ENCODE measurements at regions not wholly inside any gene's neighbourhood (a gene's known extent, or its start where the extent isn't known, plus 50 kb on each side); places are given as distances from the start of the nearest gene placed in this dataset.
"Not testable (repeated sequence)": the region's sequence is repeated elsewhere in the genome, so short reads cannot be mapped to it uniquely, and the experiment has no call there.

GRCh38 chr7:118418433-118418832, 193.9 kb downstream of the ANKRD7 start:
- DNase-seq (ENCODE audit: low spot score) = no peak

- DNase-seq (ENCODE audit: low spot score) = no peak
Observed at GRCh38 chr7:118420888-118421287, 196.4 kb downstream of the ANKRD7 start.

DNA sequence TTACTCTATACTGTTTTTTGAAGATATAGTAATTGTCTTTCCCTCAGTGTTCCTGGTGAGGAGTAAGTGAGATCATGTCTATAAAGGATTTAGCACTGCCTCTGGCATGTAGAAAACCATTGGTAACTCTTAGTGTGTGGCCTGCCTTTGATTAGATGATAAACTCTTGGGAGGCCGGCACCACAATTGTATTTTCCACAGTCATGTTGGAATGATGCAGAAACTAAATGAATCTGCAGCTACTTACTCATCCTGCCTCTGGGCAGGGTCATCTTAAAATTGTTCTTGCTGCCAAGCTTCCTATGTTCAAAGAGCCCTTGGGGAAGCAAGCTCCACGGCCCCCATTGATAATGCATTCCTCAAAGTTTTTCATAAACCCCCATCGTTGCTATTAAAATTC, 204.6 kb downstream of the ANKRD7 start:
- DNase-seq (ENCODE audit: low spot score) = no peak

- no peak for DNase-seq (ENCODE audit: low spot score)
Observed at GRCh38 chr7:118436663-118437062, 212.2 kb downstream of the ANKRD7 start.

DNA sequence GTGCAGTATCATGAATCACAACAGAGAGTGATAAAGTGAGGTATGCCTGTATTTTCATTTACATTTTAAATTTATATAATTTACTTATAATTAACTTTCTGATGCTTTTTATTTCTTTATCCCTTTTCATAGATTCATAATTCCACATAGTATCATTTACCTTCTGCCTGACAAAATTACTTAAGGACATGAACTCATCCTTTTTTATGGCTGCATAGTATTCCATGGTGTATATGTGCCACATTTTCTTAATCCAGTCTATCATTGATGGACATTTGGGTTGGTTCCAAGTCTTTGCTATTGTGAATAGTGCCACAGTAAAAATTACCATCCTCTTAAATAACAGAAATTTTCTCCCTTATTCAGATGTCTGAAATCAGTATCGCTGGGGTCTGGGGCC, 224.5 kb downstream of the ANKRD7 start:
- not testable (repeated sequence) for DNase-seq (ENCODE audit: low spot score)

DNA sequence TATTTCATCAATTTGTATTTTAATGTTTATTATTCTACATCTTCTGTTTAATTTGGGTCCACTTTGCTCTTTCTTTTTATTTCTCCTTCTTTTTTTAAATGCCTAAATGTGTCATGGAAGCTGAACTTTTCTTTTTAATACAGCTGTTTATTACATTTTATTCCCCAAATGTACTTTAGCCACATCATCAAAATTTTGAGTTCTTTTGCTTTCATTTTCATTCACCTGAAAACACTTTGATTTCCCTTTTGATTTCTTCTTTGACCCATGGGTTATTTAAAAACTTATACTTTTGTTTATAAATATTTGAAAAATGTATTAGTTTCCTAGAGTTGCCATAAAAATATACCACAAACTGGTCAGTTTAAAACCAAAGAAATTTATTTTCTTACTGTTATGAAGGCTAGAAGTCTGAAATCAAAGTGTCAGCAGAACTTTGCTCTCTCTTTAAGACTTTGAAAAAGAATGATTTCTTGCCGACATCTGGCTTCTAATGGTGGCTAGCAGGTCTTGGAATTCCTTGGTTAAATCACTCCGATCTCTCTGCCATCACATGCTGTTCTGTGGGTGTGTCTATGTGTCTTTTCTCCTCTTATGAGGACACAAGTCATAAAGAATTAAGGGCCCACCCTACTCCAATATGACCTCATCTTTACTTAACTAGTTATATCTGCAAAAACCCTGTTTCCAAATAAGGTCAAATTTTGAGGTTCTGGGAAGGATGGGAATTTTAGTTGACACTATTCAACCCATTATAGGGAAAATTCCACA, 225.5 kb downstream of the ANKRD7 start:
- no peak for DNase-seq (ENCODE audit: low spot score)

DNA sequence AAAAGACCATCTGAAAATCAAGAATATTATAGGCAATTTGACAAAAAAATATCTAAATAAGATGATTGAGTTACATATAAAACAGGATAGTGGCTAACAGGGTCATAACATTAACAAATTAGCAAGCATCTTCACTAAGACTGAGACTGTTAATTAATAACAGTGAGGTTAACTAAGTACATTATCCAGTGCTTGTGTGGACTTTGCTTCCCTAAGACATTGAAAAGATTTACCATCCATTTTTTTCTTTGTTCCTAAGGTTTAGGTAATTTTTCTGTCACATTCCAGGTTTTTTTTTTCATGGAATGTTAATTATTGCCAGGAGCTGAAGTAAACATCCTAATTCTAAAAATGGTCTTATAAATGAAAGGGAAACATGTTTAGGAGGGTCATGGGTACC, 227.6 kb downstream of the ANKRD7 start:
- DNase-seq (ENCODE audit: low spot score) = no peak

DNA sequence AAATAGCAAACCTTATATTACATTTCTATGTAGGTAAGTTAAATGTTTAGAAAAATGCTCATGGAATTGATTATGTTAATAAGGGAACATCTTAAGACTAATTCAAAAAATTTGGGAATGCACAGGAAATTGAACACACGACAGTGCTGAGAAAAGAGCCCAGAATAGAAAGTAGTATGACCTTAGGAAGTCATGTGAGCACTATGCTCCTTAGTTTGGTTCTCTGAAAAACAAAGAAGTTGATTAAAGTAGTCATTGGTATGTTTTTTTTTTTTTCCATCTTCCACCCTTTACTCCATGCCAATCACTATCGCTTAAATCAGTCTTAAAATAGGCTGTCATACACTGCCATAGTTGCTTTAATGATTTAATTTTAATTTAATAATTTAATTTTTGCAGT, 242.9 kb downstream of the ANKRD7 start:
- DNase-seq (ENCODE audit: low spot score) = no peak

DNA sequence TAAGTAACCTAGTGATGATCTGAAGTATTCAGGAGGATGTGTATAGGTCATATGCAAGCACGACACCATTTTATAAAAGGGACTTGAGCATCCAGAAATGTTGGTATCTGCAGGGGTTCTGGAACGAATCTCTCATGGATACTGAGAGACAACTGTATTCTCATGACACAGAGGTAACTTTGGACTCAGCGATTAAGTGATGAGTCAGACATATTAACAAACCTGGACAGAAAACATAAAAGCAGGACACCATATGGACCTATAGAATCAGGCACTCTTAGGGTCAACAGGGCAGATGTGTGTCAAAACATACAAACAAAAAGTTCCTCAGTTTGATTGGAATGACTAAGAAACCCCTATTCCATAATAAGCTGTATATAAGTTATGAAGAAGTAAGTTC, 248.1 kb downstream of the ANKRD7 start:
- no peak for DNase-seq (ENCODE audit: low spot score)

GRCh38 chr7:118473271-118473670, 248.8 kb downstream of the ANKRD7 start:
- DNase-seq (ENCODE audit: low spot score) = peak; percentile 83

DNA sequence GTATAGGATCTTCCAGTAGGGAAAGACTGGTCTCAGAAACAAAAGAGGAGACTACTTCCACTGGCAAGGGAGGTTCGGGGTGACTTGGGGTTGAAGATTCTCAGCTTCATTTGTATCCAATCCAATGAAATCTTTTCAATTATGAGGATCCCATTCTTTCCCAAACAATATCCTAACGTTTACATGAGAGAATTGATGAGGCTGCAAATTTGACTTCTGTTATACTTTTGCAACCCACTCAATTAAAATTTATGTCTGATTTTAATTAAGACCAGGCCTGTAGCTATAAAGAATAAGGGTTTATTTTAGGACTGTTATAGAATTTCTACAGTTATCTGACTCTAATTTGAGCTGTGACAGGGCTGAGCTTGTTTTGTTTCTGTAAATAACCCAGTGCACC, 251.5 kb downstream of the ANKRD7 start:
- DNase-seq (ENCODE audit: low spot score) = no peak

- DNase-seq (ENCODE audit: low spot score) = peak; percentile 85
Observed at GRCh38 chr7:118477036-118477435, 252.5 kb downstream of the ANKRD7 start.

DNA sequence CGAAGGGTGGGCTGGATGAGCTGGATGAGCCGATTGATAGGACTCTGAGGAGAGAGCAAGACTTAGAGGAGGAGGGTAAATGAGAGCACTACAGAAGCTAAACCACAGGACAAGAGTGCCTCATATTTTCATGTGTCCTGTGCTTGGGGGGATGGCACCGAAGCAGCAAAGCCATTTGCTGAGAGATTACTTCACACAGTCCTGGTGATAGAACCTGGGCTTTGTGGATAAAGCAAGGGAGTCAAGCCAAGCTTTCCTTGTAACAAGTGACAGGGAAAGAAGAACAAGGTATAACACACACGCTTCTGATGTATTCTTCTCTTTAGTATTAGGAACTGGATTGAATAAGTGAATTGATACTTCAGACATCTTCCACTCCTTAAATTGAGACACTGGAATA, 253.7 kb downstream of the ANKRD7 start:
- peak; percentile 70 for DNase-seq (ENCODE audit: low spot score)

- DNase-seq (ENCODE audit: low spot score) = peak; percentile 86
Observed at GRCh38 chr7:118478931-118479330, 254.4 kb downstream of the ANKRD7 start.

- peak; percentile 96 for DNase-seq (ENCODE audit: low spot score)
Observed at GRCh38 chr7:118492466-118492865, 268.0 kb downstream of the ANKRD7 start.

GRCh38 chr7:118496138-118496644, 271.7 kb downstream of the ANKRD7 start:
- DNase-seq (ENCODE audit: low spot score) = no peak

- no peak for DNase-seq (ENCODE audit: low spot score)
Observed at GRCh38 chr7:118502235-118502634, 277.7 kb downstream of the ANKRD7 start.

- no peak for DNase-seq (ENCODE audit: low spot score)
Observed at GRCh38 chr7:118511146-118511545, 286.6 kb downstream of the ANKRD7 start.

GRCh38 chr7:118517275-118517674, 292.8 kb downstream of the ANKRD7 start:
- DNase-seq (ENCODE audit: low spot score) = no peak

DNA sequence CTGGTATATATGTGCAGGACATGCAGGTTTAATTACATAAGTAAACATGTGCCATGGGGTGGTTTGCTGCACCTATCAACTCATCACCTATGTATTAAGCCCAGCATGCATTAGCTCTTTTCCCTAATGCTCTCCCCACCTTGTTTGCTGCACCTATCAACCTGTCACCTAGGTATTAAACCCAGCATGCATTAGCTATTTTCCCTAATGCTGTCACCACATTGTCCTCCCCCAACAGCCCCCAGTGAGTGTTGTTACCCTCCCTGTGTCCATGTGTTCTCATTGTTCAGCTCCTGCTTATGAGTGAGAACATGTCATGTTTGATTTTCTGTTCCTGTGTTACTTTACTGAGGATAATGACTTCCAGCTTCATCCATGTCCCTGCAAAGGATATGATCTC, 300.5 kb downstream of the ANKRD7 start:
- no peak for DNase-seq (ENCODE audit: low spot score)

- DNase-seq (ENCODE audit: low spot score) = no peak
Observed at GRCh38 chr7:118531566-118531965, 307.1 kb downstream of the ANKRD7 start.

GRCh38 chr7:118559207-118559606, 334.7 kb downstream of the ANKRD7 start:
- DNase-seq (ENCODE audit: low spot score) = no peak

DNA sequence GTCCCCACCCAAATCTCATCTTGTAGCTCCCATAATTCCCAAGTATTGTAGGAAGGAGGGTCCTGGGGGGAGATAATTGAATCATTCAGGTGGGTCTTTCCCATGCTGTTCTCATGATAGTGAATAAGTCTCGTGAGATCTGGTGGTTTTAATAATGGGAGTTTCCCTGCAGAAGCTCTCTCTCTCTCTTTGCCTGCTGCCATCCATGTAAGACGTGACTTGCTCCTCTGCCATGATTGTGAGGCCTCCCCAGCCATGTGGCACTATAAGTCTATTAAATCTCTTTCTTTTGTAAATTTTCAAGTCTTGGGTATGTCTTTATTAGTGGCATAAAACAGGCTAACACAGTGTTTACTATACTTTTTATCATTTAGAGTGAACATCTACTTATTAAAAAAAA, 338.8 kb downstream of the ANKRD7 start:
- no peak for DNase-seq (ENCODE audit: low spot score)

GRCh38 chr7:118572604-118573003, 348.1 kb downstream of the ANKRD7 start:
- no peak for DNase-seq (ENCODE audit: low spot score)
